GM19043 (cell line): ENCODE measurements at regions not wholly inside any gene's neighbourhood (a gene's known extent, or its start where the extent isn't known, plus 50 kb on each side); places are given as distances from the start of the nearest gene placed in this dataset.

Experiments
- ATAC-seq: cut with Tn5 transposase; IDR thresholded peaks from one replicate; pipeline ENCODE4 v1.9.1; 2021; ENCODE audit warnings: low read depth; ENCODE audit not compliant: unreplicated experiment

GRCh38 chr7:25544254-25544653 lies 316.0 kb upstream of the NPVF start:
- ATAC-seq = no peak

GRCh38 chr7:25545124-25546008 lies 317.1 kb upstream of the NPVF start:
- no peak for ATAC-seq

GRCh38 chr7:25546306-25546705 lies 318.0 kb upstream of the NPVF start:
- no peak for ATAC-seq

GRCh38 chr7:25549271-25549921 lies 321.1 kb upstream of the NPVF start:
- no peak for ATAC-seq

GRCh38 chr7:25550149-25550548 lies 321.9 kb upstream of the NPVF start:
- no peak for ATAC-seq

- no peak for ATAC-seq
Observed at GRCh38 chr7:25552998-25553397, 324.7 kb upstream of the NPVF start.

GRCh38 chr7:25553580-25554291 lies 325.4 kb upstream of the NPVF start:
- ATAC-seq = no peak

GRCh38 chr7:25557379-25557917 lies 329.2 kb upstream of the NPVF start:
- ATAC-seq = no peak

- no peak for ATAC-seq
Observed at GRCh38 chr7:25557930-25558329, 329.6 kb upstream of the NPVF start.

GRCh38 chr7:25558605-25559004 lies 330.3 kb upstream of the NPVF start:
- ATAC-seq = no peak

GRCh38 chr7:25559581-25560367 lies 331.5 kb upstream of the NPVF start:
- ATAC-seq = no peak

GRCh38 chr7:25562673-25563182 lies 334.4 kb upstream of the NPVF start:
- no peak for ATAC-seq

- no peak for ATAC-seq
Observed at GRCh38 chr7:25565002-25565401, 336.7 kb upstream of the NPVF start.

GRCh38 chr7:25565949-25566348 lies 337.7 kb upstream of the NPVF start:
- ATAC-seq = no peak

- no peak for ATAC-seq
Observed at GRCh38 chr7:25567430-25567829, 339.1 kb upstream of the NPVF start.

- no peak for ATAC-seq
Observed at GRCh38 chr7:25569765-25570164, 341.5 kb upstream of the NPVF start.

GRCh38 chr7:25572423-25572822 lies 344.1 kb upstream of the NPVF start:
- no peak for ATAC-seq

GRCh38 chr7:25574828-25575227 lies 346.5 kb upstream of the NPVF start:
- ATAC-seq = no peak

- no peak for ATAC-seq
Observed at GRCh38 chr7:25575634-25576033, 347.3 kb upstream of the NPVF start.
